Mesothelial cell of epicardium (in vitro differentiated cells): ENCODE measurements at regions not wholly inside any gene's neighbourhood (a gene's known extent, or its start where the extent isn't known, plus 50 kb on each side); places are given as distances from the start of the nearest gene placed in this dataset.
"Not testable (repeated sequence)": the region's sequence is repeated elsewhere in the genome, so short reads cannot be mapped to it uniquely, and the experiment has no call there.

ENCODE experiments used
- DNase-seq, 2 experiments: peaks; one replicate each; pipeline ENCODE4 v3.0.0; 2021; ENCODE audit warnings: low spot score in 2 of 2; ENCODE audit not compliant: unreplicated experiment in 2 of 2
- H3K27ac Mint-ChIP-seq: 2 replicates; pipeline ENCODE4 v1.8.0; 2021; ENCODE audit warnings: mixed read lengths
- H3K27me3 Mint-ChIP-seq: 2 replicates; pipeline ENCODE4 v1.8.0; 2021; ENCODE audit warnings: low read depth, mixed read lengths
- H3K36me3 Mint-ChIP-seq: 2 replicates; pipeline ENCODE4 v1.8.0; 2021; ENCODE audit warnings: mixed read lengths
- H3K4me1 Mint-ChIP-seq: 2 replicates; pipeline ENCODE4 v1.8.0; 2021; ENCODE audit warnings: mixed read lengths
- H3K4me3 Mint-ChIP-seq: 2 replicates; pipeline ENCODE4 v1.8.0; 2021; ENCODE audit warnings: mild to moderate bottlenecking, moderate library complexity, mixed read lengths
- H3K9me3 Mint-ChIP-seq: 2 replicates; pipeline ENCODE4 v1.8.0; 2021; ENCODE audit warnings: mixed read lengths
- TF ChIP-seq, protein P1 (sequence below): fragments of 200-600 bp; sonication (generic); IDR thresholded peaks from one replicate; pipeline ENCODE4 v1.5.0; 2021; ENCODE audit warnings: antibody characterized with exemption; ENCODE audit not compliant: unreplicated experiment

DNA sequence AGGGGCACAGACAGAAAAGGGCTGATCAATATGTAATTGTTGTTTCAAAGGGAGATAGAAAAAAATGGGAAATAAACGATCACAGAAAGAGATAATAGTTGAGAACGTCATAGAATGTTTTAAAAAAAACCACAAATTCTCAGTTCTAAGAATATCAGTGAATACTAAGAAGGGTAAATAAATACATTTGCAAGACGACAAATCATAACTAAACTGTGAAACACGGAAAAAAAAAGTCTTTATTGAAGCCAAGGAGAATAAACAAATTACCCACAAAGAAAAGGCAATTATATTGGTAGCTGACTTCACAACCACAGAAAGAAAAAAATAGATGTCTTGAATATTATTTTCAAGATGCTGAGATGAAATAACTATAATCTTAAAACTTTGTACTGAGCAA is 305.2 kb upstream of the STEAP1 start:
- Mint-ChIP-seq H3K9me3 (no peaks in the 10 kb centered on the region), H3K36me3 (no peaks in the 10 kb centered on the region), H3K4me1 (peaks cover 4% of the 10 kb centered on the region), H3K27ac (no peak overlapping the region), H3K4me3 (no peak overlapping the region), H3K27me3 (no peaks in the 10 kb centered on the region)
- no peak for DNase-seq
- TF ChIP-seq, protein P1, sequence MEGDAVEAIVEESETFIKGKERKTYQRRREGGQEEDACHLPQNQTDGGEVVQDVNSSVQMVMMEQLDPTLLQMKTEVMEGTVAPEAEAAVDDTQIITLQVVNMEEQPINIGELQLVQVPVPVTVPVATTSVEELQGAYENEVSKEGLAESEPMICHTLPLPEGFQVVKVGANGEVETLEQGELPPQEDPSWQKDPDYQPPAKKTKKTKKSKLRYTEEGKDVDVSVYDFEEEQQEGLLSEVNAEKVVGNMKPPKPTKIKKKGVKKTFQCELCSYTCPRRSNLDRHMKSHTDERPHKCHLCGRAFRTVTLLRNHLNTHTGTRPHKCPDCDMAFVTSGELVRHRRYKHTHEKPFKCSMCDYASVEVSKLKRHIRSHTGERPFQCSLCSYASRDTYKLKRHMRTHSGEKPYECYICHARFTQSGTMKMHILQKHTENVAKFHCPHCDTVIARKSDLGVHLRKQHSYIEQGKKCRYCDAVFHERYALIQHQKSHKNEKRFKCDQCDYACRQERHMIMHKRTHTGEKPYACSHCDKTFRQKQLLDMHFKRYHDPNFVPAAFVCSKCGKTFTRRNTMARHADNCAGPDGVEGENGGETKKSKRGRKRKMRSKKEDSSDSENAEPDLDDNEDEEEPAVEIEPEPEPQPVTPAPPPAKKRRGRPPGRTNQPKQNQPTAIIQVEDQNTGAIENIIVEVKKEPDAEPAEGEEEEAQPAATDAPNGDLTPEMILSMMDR, result no peak

DNA sequence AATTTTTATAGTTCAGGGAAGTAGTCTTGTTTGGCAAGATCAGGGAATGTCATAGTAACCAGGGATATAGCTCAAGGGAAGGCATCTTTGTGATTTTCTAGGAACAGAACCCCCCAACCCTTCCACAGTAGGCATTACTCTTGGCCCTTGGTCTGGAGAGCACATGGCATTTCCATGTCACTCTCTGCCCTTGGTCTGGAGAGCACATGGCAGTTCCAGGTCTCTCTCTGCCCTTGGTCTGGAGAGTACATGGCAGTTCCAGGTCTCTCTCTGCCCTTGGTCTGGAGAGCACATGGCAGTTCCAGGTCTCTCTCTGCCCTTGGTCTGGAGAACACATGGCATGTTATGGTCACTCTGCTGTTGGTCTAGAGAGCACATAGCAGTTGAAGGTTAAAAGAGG is 297.2 kb upstream of the STEAP1 start:
- not testable (repeated sequence) for H3K27me3 Mint-ChIP-seq, H3K36me3 Mint-ChIP-seq, H3K4me1 Mint-ChIP-seq, H3K4me3 Mint-ChIP-seq, H3K27ac Mint-ChIP-seq, DNase-seq
- H3K9me3 Mint-ChIP-seq, result peaks cover 36% of the 10 kb centered on the region

DNA sequence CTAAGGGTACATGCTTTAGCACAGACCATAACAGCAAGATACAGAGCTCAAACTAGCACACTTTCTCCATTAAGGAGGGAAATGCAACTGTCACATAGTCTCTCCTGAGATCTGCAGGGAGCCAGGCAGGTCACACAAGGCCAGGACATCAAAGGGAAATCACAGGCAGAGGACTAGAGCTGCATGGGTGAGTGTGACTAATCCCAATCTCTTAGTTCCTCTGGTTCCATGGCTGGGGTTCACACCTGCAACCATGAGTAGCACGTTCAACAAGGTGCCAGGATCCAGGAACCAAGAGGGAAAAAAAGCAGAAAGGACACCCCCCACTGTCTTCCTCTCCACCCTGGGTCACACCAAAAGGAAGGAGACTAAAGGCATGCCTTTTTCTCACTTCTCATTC is 296.5 kb upstream of the STEAP1 start:
- Mint-ChIP-seq H3K27ac (no peak overlapping the region), H3K4me1 (peaks cover 8% of the 10 kb centered on the region), H3K9me3 (peaks cover 40% of the 10 kb centered on the region), H3K27me3 (no peaks in the 10 kb centered on the region), H3K4me3 (no peak overlapping the region), H3K36me3 (no peaks in the 10 kb centered on the region)
- TF ChIP-seq, protein P1, result no peak
- DNase-seq, result no peak

DNA sequence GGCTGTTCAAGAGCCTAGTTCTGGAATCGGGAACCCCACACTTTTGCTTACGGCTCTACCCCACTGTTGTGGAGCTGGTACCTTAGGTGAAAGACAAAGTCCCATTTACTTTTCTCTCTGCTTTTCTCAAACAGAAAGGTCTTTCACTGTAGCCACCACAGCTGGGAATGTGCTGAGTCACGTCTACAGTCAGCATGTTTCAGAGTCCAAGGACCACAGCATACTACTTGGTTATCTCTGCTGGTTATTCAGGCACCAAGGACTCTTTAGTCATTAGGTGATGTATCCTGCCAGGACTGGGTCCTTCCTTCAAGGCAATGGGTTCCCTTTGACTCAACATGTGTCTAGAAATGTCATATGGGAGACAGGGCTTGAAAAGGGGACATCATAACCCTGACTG is 266.8 kb upstream of the STEAP1 start:
- DNase-seq, result no peak
- H3K4me1 Mint-ChIP-seq, result no peaks in the 10 kb centered on the region
- H3K27me3 Mint-ChIP-seq, result peaks cover 5% of the 10 kb centered on the region
- H3K27ac Mint-ChIP-seq, result no peak overlapping the region
- TF ChIP-seq, protein P1, result no peak
- H3K36me3 Mint-ChIP-seq, result no peaks in the 10 kb centered on the region
- no peak overlapping the region for H3K4me3 Mint-ChIP-seq
- no peaks in the 10 kb centered on the region for H3K9me3 Mint-ChIP-seq

DNA sequence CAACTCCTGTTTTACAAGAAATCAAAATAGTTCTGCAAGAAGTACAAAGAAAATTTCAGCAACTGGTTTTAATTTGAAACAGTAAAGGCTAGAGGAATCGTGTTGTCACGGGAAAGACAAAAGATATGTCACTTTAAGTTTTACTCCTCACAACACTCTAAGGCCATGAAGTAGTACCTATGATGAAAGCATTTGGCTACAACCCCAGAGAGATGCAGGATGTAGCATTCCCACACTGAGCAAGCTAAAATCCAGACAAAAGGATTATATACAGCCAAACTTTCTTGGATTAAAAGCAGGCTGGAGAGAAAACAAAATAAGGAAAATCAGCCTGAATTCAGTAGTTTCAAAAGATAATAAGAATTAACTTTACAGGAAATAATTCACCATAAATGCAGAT is 245.5 kb upstream of the STEAP1 start:
- TF ChIP-seq, protein P1, result no peak
- H3K27ac Mint-ChIP-seq, result no peak overlapping the region
- no peaks in the 10 kb centered on the region for H3K36me3 Mint-ChIP-seq
- peaks cover 19% of the 10 kb centered on the region for H3K27me3 Mint-ChIP-seq
- no peak for DNase-seq
- H3K4me1 Mint-ChIP-seq, result peaks cover 19% of the 10 kb centered on the region
- H3K9me3 Mint-ChIP-seq, result no peaks in the 10 kb centered on the region
- no peak overlapping the region for H3K4me3 Mint-ChIP-seq

DNA sequence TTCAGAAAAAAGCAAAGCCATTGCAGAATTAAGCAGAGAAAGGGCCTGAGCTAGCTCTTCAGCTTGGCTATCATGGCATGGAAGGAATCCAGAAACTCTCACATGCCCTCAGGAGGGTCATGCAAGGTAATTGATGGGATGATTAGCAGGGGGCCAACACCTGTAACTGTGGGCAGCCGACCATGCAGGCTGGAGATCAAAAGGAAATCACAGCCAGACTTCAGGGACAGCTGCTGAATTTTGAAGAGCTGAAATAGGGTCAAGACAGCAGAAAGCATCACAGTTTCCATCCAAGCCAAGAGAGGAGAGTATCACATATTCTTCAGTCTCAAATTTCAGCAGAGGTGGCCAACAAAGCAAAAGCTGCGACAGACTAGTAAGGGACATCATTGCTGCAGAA is 239.6 kb upstream of the STEAP1 start:
- TF ChIP-seq, protein P1, result no peak
- no peaks in the 10 kb centered on the region for H3K9me3 Mint-ChIP-seq
- H3K27ac Mint-ChIP-seq, result no peak overlapping the region
- peaks cover 11% of the 10 kb centered on the region for H3K4me1 Mint-ChIP-seq
- H3K36me3 Mint-ChIP-seq, result no peaks in the 10 kb centered on the region
- peaks cover 22% of the 10 kb centered on the region for H3K27me3 Mint-ChIP-seq
- no peak for DNase-seq
- no peak overlapping the region for H3K4me3 Mint-ChIP-seq
